ENCODE measurements at regions not wholly inside any gene's neighbourhood (a gene's known extent, or its start where the extent isn't known, plus 50 kb on each side); places are given as distances from the start of the nearest gene placed in this dataset.
"Not testable (repeated sequence)": the region's sequence is repeated elsewhere in the genome, so short reads cannot be mapped to it uniquely, and the experiment has no call there.

DNA sequence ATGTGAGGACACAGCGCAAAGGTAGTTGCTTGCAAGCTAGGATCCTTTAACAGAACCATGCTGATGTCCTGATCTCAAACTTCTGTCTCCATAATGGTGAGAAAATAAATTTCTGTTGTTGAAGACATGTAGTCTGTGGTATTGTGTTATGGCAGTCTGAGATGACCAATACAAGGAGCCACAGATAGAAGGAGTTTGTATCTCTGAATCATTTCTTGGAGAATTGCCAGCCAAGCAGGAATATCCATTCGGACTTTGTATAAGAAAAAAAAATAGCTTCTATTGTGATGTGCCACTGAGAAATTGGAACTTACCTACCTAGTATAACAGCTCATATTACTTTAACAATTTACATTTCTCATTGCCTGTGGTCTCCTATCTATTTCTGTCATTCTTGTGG is 447.6 kb upstream of the CA10 start:
- Mint-ChIP-seq H3K4me3 (ENCODE audit: unreplicated experiment) (no peak overlapping the region), H3K9me3 (ENCODE audit: unreplicated experiment) (no peaks in the 10 kb centered on the region), H3K4me1 (ENCODE audit: low read depth, unreplicated experiment) (peaks cover 19% of the 10 kb centered on the region), H3K36me3 (ENCODE audit: low read depth, unreplicated experiment) (no peaks in the 10 kb centered on the region), H3K27me3 (ENCODE audit: low read depth, unreplicated experiment) (no peaks in the 10 kb centered on the region), H3K27ac (ENCODE audit: unreplicated experiment) (no peak overlapping the region)
- no peaks in the 10 kb centered on the region for H3K27me3 ChIP-seq (ENCODE audit: insufficient read depth, low read length)
- H4K20me1 ChIP-seq (ENCODE audit: insufficient read depth, low read length), result no peaks in the 10 kb centered on the region
- no peak overlapping the region for H3K27ac ChIP-seq (ENCODE audit: low read depth, low read length)
- FAIRE-seq (no peak), DNase-seq (ENCODE audit: low read depth) (peak; percentile 2)
- no peaks in the 10 kb centered on the region for H3K36me3 ChIP-seq (ENCODE audit: insufficient read depth, low read length)
- no peaks in the 10 kb centered on the region for H3K9me3 ChIP-seq (ENCODE audit: insufficient read depth, low read depth, low read length)
- no peaks in the 10 kb centered on the region for H3K4me1 ChIP-seq (ENCODE audit: insufficient read depth, low read length)
- H3K4me3 ChIP-seq (ENCODE audit: insufficient read depth, low read depth, low read length), result no peak overlapping the region
- no peaks in the 10 kb centered on the region for H3K79me2 ChIP-seq (ENCODE audit: insufficient read depth, low read length)
- no peak overlapping the region for H2AFZ ChIP-seq (ENCODE audit: low read depth, low read length)
- H3K9ac ChIP-seq (ENCODE audit: low read length), result no peak overlapping the region
- H3K4me2 ChIP-seq (ENCODE audit: low read length), result no peak overlapping the region
- TF ChIP-seq, protein P1, sequence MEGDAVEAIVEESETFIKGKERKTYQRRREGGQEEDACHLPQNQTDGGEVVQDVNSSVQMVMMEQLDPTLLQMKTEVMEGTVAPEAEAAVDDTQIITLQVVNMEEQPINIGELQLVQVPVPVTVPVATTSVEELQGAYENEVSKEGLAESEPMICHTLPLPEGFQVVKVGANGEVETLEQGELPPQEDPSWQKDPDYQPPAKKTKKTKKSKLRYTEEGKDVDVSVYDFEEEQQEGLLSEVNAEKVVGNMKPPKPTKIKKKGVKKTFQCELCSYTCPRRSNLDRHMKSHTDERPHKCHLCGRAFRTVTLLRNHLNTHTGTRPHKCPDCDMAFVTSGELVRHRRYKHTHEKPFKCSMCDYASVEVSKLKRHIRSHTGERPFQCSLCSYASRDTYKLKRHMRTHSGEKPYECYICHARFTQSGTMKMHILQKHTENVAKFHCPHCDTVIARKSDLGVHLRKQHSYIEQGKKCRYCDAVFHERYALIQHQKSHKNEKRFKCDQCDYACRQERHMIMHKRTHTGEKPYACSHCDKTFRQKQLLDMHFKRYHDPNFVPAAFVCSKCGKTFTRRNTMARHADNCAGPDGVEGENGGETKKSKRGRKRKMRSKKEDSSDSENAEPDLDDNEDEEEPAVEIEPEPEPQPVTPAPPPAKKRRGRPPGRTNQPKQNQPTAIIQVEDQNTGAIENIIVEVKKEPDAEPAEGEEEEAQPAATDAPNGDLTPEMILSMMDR (IDR thresholded peaks at IDR 0.05; ENCODE audit: insufficient read depth, low read depth, low read length), result no peak
- TF ChIP-seq EZH2 (IDR thresholded peaks at IDR 0.05; ENCODE audit: insufficient read depth, low read length), result no peak

DNA sequence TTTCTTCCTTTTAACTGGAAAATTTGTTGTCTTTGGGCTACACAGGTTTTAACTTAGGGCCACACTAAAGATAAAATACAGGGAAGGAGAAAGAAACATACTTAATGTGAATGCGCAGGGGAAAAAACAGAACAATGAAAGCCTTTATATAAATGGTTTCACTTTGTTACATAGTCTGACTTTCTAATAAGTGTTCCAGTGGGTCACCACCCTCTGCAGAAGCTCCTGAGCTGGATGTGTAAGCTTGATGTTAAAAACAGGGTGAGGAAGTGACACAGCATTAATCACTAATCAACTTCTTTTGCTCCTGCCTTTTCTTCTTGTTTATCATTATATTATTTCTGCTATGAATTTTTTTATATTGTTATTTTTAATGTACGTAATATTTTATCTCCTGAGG is 445.6 kb upstream of the CA10 start:
- H4K20me1 ChIP-seq (ENCODE audit: insufficient read depth, low read length), result no peaks in the 10 kb centered on the region
- no peaks in the 10 kb centered on the region for H3K27me3 ChIP-seq (ENCODE audit: insufficient read depth, low read length)
- H3K9me3 ChIP-seq (ENCODE audit: insufficient read depth, low read depth, low read length), result no peaks in the 10 kb centered on the region
- H3K79me2 ChIP-seq (ENCODE audit: insufficient read depth, low read length), result no peaks in the 10 kb centered on the region
- peaks cover 19% of the 10 kb centered on the region for H3K4me1 Mint-ChIP-seq (ENCODE audit: low read depth, unreplicated experiment)
- H3K36me3 ChIP-seq (ENCODE audit: insufficient read depth, low read length), result no peaks in the 10 kb centered on the region
- no peaks in the 10 kb centered on the region for H3K9me3 Mint-ChIP-seq (ENCODE audit: unreplicated experiment)
- H3K9ac ChIP-seq (ENCODE audit: low read length), result no peak overlapping the region
- no peak overlapping the region for H3K27ac Mint-ChIP-seq (ENCODE audit: unreplicated experiment)
- H3K27me3 Mint-ChIP-seq (ENCODE audit: low read depth, unreplicated experiment), result no peaks in the 10 kb centered on the region
- FAIRE-seq (no peak), DNase-seq (ENCODE audit: low read depth) (no peak)
- no peak overlapping the region for H3K4me3 Mint-ChIP-seq (ENCODE audit: unreplicated experiment)
- no peak overlapping the region for H3K27ac ChIP-seq (ENCODE audit: low read depth, low read length)
- no peaks in the 10 kb centered on the region for H3K36me3 Mint-ChIP-seq (ENCODE audit: low read depth, unreplicated experiment)
- H2AFZ ChIP-seq (ENCODE audit: low read depth, low read length), result no peak overlapping the region
- H3K4me3 ChIP-seq (ENCODE audit: insufficient read depth, low read depth, low read length), result no peak overlapping the region
- H3K4me2 ChIP-seq (ENCODE audit: low read length), result no peak overlapping the region
- TF ChIP-seq, protein P1 (IDR thresholded peaks at IDR 0.05; ENCODE audit: insufficient read depth, low read depth, low read length), result no peak
- no peak for TF ChIP-seq EZH2 (IDR thresholded peaks at IDR 0.05; ENCODE audit: insufficient read depth, low read length)
- no peaks in the 10 kb centered on the region for H3K4me1 ChIP-seq (ENCODE audit: insufficient read depth, low read length)

DNA sequence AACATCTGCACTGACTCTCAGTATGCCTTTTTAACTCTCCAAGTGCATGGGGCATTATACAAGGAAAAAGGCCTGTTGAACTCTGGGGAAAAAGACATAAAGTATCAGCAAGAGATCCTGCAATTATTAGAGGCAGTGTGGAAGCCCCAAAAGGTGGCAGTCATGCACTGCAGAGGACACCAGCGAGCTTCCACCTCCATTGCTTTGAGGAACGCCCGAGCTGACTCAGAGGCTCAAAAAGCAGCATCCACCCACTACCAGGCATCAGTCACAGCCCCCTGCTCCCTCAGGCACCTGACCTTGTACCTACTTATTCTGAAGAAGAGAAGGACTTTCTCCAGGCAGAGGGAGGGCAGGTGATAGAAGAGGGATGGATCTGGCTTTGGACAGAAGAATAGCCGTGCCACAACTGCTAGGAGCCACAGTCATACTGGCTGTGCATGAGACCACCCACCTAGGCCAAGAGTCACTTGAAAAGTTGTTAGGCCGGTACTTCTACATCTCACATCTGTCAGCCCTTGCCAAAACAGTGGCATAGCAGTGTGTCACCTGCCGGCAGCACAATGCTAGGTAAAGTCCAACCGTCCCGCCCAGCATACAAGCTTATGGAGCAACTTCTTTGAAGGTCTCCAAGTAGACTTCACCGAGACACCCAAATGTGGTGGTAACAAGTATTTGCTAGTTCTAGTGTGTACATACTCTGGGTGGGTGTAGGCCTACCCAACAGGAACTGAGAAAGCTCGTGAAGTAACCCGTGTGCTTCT is 439.1 kb upstream of the CA10 start:
- H3K36me3 ChIP-seq (ENCODE audit: insufficient read depth, low read length); H2AFZ ChIP-seq (ENCODE audit: low read depth, low read length); H3K9me3 ChIP-seq (ENCODE audit: insufficient read depth, low read depth, low read length); H3K4me1 Mint-ChIP-seq (ENCODE audit: low read depth, unreplicated experiment); H3K4me3 Mint-ChIP-seq (ENCODE audit: unreplicated experiment); H3K9ac ChIP-seq (ENCODE audit: low read length); H3K27ac ChIP-seq (ENCODE audit: low read depth, low read length); H3K9me3 Mint-ChIP-seq (ENCODE audit: unreplicated experiment); H3K4me1 ChIP-seq (ENCODE audit: insufficient read depth, low read length); H4K20me1 ChIP-seq (ENCODE audit: insufficient read depth, low read length); H3K4me3 ChIP-seq (ENCODE audit: insufficient read depth, low read depth, low read length); H3K27me3 Mint-ChIP-seq (ENCODE audit: low read depth, unreplicated experiment); H3K27me3 ChIP-seq (ENCODE audit: insufficient read depth, low read length); H3K4me2 ChIP-seq (ENCODE audit: low read length); H3K79me2 ChIP-seq (ENCODE audit: insufficient read depth, low read length); FAIRE-seq; DNase-seq (ENCODE audit: low read depth); H3K27ac Mint-ChIP-seq (ENCODE audit: unreplicated experiment); H3K36me3 Mint-ChIP-seq (ENCODE audit: low read depth, unreplicated experiment): not testable (repeated sequence)

Data from astrocyte (in vitro differentiated cells and primary cell).